A673 (cell line): ENCODE measurements at regions not wholly inside any gene's neighbourhood (a gene's known extent, or its start where the extent isn't known, plus 50 kb on each side); places are given as distances from the start of the nearest gene placed in this dataset.

ENCODE experiments used
- CTCF ChIP-seq: fragments of 300-800, 200-600 bp; sonication (generic); conservative IDR thresholded peaks from 2 replicates; pipeline ENCODE4 v1.5.1; 2017; ENCODE audit warnings: low read depth, mild to moderate bottlenecking, antibody characterized with exemption, low read length, moderate library complexity, mixed read lengths
- EZH2 ChIP-seq: fragments of 200-600 bp; sonication (generic); IDR thresholded peaks from 2 replicates; pipeline ENCODE4 v1.6.1; 2017; ENCODE audit warnings: borderline replicate concordance, low read depth, mild to moderate bottlenecking, mixed read lengths, antibody characterized with exemption, low read length; ENCODE audit not compliant: poor library complexity, severe bottlenecking

DNA sequence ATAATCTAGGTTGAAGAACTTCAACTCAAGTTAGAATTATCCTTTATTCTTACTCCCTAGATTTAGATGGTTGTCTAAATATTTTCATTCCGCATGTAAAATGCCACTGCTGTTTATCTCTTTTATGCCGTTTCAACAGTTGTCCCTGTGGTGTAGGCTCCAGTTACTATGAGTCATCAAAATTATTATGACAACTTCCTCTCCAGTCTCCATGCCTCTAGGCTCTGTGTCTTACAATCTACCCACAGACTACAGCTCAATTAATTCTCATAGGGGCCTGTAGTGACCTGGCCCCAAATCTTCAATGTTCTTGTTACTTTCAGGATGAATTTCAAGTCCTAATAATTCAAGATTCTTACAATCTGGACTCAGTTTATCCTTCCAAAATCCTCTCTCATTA, 105.8 kb upstream of the UNC13C start:
- TF ChIP-seq CTCF (no peak), EZH2 (no peak)
